Kidney glomerular epithelial cell (primary cell): ENCODE measurements at regions not wholly inside any gene's neighbourhood (a gene's known extent, or its start where the extent isn't known, plus 50 kb on each side); places are given as distances from the start of the nearest gene placed in this dataset.
"Not testable (repeated sequence)": the region's sequence is repeated elsewhere in the genome, so short reads cannot be mapped to it uniquely, and the experiment has no call there.

Experiments used
- DNase-seq: peaks from one replicate; lab custom pipeline; 2025; lab: John Stamatoyannopoulos, UW

DNA sequence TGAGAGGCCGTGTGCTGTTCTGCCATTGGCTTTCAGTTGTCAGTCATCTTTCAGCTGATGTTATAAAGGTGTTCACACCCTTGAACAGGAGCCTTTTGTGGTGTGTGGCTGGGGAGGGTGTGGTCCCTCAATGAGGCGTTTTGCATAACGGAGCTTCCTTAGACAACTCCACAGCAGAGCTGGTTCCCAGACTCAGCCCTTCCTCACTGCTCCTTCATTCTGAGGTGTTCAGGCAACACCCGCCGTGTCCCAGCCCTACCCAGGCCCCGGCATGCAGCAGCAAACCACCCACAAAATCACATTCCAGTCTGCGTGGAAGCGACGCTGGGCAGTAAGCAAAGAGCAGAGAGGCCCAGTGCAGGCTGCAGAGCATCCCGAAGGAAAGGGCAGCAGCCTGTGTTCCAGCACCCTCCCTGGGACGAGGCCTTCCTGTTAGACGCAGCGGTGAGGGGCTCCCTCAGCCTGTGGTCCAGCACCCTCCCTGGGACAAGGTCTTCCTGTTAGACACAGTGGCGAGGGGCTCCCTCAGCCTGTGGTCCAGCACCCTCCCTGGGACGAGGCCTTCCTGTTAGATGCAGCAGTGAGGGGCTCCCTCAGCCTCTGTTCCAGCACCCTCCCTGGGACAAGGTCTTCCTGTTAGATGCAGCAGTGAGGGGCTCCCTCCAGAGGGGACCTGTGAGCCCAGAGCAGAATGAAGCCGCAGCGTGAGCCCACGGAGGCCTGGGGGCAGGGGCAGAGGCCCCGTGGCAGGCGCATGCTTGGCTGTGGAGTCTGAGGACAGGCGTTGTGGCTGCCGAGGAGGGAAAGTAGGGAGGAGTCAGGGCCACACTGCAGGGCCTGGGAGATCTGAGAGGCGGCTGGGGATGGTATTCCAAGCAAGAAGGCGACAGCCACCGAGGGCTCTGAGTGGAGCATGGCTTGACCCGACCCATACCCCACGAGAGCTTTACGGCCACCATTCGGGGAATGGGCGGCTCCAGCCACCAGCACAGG, 201.8 kb upstream of the HDAC4 start:
- no peak for DNase-seq

DNA sequence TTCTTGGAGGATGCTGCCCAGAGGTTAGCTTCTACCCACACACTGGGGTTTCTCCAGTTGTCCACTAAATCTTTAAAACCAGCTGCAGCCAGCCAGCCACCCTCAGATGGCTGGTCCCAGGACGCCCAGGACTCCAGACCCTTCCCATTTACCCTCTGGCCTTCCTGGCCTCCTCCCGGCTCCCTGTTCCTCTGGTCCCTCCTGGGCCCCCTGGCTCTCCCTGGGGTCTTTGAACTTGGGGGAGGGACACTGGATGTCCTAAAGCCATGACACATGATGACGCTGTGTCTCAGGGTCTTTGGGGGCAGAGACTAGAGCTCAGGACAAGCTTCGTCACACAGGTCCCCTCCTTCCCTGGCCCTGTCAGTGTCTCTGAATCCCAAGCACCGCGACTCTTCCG, 201.1 kb upstream of the HDAC4 start:
- no peak for DNase-seq

DNA sequence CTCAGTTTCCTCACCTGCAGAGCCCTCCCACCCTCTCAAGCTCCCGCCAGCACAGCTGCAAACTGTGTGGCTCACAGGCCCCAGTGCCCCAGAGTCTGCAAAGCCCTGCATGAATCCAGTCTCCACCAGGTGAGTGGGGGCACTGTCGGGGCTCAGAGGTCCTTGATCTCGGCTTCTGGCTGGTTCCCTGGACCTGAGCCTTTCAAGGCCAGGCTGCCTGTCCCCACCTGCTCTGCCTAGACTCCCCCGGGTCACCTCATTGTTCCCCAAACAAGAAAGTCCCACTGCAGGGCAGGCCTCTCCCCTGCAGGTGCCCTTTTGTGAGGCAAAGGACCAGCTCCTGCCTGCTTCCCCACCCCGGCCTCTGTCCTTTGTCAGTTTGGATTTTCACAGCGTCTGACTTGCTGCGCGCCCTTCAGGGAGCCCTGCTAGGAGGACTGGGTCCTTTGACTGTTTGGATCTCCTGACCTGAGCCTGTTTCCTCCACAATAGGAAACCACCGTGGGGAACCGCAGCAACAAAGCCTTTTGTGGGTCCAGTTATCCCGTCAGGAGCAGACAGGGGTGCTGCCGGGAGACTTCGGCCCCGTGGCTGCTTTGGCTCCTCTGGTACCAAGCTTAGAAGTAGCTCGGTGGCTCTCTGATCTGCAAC, 200.5 kb upstream of the HDAC4 start:
- no peak for DNase-seq

DNA sequence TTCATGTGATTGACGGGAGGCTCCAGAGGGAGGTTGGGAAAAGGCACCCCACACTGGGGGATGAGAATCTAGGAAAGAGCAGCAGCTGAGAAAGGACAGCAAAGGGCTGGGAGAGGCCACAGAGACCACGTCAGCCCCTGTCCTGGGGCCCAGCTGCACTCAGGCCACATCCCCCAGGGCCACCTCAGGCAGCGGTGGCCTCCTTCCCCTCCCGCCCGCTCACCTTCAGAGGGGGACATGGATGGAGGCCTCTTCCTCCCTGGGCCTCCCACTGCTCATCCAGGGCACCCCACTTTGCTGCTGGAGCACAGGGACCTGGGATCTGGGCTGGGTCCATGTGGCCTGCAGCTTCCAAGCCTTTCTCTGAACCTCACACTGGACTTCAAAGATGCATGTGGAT, 199.8 kb upstream of the HDAC4 start:
- DNase-seq, result no peak

DNA sequence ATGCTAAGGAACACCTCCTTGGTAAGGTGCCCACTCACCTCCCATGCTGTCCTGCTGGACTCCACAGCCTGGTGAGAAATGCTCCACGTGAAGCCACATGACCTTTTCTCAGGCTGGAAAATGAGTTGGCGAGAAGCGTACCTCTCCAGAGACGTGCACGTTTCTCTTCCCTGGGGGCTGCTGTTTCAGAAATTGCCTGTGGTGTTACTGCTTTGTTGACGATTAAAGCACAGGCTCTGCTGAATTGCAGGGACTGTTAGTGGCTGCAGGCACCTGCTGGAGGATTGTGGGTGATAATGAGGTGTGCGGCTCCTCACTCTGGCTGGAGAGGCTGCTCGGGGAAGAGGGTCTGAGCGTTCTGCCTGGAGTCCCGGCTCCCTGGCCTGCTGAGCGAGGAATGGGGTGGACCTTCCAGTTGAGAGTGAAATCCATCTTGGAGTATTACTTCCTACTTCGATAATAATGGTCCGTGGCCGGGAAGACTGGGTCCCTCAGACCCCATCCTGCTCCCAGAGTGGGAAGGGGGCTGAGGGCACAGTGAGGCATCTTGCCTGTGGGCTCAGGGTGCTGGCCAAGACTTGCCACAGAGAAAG, 199.3 kb upstream of the HDAC4 start:
- no peak for DNase-seq

DNA sequence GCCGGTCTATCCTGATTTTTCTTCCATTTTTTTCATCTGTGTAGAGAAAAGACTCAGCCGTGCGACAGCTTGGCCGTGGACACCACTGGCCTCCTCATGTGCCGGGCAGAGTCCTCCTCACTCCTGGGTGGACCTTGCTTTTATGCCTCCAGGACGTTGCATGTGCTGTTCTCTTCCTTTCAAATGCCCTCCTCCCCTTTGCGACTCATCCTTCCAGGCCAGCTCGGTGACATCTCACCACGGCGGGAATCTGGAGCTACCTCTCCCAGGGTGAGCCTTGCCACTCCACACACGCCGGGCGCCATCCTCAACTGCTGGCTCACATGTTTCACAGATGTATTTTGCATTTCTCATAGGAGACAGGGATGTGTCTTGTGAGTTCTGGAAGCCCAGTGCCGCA, 198.5 kb upstream of the HDAC4 start:
- DNase-seq, result no peak

DNA sequence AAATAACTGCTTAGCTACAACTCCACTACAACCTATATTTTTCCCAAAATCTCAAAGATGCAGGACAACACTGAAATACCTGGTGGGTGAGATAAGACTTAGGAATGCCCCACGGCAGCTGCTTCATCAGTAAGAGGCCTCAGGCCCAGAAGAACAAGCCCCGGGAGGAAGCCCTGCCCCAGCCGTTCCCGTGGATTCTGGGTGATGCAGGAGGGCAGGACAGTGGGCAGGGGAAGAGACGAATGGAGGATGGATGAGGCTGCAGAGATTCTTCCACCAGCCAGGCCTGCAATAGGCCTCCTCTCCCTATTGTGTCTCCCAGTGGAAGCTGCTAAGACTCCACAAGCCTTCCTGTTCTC, 197.9 kb upstream of the HDAC4 start:
- no peak for DNase-seq

DNA sequence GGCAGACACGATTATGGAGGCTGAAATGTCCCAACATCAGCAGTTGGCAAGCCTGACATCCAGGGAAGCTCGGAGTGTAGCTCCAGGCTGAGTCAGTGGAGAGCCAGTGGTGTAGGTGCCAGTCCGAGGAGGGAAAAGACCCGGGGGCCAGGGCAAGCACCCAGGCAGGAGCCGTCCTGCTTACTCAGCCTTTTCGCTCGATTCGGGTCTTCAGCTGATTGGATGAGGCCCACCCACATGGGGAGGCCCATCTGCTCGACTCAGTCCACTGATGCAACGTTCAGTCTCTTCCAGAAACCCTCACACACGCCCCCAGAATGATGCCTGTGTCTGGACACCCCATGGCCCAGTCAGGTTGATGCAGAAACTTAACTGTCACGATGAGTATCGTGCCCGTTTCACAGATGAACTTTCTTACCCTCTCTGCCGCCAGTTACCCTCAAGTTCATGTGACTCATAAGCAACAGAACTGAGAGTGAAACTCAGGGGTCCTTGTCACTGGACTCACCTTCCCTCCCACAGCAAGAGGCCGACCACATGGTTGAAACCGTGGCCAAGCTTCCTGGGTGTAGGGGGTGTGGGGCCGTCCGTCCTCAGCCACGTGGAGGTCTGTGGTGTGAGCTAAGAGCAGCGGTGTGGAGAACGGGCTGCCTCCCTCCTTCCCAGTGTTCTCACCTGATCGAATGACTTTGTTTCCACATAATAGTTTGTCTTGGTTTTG, 197.4 kb upstream of the HDAC4 start:
- DNase-seq, result no peak

DNA sequence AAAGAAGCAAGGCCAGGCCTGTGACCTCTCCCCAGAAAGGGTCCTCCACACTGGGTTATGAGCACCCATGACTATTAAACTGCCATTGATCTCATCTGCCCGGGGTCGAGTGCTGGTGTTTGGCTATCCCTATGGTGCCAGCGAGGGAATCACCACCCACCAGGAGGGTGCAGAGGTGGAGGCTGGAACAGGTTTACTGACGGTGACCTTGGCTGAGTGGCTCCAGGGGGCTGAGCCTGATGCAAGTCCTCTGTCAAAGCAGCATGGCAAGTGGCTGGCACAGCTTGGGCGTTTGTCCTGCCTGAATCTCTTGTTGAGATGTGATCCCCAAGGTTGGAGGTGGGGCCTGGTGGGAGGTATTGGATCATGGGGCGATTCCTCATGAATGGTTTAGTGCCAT, 196.4 kb upstream of the HDAC4 start:
- DNase-seq, result no peak

DNA sequence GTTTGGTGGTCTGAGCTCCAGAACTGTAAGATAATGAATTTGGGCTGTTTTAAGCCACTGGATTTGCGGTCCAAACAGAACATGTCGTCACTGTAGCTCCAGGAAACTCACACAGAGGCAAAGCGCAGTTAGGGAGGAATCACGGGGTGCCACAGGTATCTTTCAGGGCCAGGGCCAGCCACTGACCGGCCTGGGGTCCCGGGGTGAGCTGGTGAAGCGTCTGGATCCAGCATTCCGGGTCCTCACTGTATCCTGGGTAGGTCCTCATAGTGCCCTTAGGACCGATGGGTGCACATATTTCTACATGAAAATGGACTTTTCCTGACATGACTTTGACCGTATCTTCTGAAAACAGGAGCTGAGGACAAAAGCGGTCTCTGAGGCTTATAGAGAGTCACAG, 196.0 kb upstream of the HDAC4 start:
- no peak for DNase-seq

DNA sequence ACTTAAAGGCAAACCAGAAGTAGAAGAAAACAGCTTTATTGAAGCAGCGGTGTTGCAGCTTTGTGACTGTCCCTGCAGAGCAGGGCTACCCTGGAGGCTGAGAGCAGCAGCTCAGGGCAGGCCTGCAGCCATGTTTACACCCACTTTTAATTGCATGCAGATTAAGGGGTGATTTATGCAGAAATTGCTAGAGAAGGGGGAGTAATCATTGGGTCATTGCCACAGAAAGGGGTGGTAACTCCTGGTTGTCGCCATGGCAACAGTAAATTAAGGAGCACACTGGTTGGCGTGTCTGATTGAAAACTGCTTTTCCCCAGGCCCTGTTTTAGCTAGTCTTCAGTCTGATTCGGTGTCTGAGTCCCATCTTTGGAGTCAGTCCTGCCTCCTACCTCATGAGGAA, 195.4 kb upstream of the HDAC4 start:
- DNase-seq, result no peak

DNA sequence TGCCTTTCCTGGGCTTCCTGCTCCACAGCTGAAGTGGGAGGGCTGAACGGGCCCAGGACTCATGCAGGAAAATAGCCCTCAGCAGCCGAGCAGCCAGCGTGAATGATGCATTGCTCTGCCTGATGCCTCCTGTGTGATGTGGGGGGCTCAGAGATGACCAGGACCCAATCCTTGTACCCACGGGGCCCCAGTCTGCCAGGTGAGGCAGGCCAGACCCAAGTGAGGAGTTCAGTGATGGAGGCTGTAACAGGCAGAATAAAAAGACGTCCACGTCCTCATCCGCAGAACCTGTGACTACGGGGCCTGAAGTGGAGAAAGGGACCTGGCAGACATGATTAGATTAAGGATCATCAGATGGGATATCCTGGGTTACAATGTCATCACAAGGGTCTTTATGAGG, 194.9 kb upstream of the HDAC4 start:
- no peak for DNase-seq

DNA sequence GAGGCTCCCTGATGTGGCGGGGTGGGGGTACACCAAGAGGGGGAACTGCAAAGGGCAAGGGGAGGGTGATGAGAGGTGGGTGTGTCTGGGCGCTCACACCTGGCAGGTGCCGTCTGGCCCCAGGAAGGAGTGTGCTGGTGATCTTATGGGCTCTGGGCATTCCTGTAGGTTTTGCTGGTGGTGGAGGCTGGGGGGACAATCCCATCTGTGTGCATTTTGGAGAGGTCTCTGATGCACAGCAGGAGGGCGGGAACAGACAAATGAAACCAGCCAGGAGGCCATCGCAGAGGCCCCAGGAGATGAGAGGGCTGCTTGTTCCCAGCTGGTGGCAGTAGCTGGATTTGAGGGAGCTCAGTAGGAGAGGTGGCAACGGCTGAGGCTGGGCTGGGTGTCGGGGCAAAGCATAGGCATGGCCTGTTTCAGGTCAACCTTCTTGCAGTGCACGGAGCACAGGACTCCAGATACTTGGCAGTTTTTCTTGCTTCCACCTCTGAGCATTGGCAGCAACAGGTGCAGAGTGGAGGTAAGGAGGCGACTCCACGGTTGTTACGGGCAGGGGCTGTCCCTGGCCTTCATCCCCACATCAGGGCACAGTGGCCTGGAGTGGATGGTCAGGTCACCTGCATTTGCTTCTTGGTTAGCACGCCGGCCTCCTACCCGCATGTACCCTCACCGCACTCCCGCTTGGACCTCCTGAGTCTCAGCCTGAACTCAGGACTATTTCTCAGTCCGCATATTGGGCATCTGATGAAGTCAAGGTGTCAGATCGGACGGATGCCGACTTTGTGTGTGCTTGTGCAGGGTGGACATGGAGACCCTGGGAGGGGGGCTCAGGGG, 194.2 kb upstream of the HDAC4 start:
- DNase-seq, result no peak

DNA sequence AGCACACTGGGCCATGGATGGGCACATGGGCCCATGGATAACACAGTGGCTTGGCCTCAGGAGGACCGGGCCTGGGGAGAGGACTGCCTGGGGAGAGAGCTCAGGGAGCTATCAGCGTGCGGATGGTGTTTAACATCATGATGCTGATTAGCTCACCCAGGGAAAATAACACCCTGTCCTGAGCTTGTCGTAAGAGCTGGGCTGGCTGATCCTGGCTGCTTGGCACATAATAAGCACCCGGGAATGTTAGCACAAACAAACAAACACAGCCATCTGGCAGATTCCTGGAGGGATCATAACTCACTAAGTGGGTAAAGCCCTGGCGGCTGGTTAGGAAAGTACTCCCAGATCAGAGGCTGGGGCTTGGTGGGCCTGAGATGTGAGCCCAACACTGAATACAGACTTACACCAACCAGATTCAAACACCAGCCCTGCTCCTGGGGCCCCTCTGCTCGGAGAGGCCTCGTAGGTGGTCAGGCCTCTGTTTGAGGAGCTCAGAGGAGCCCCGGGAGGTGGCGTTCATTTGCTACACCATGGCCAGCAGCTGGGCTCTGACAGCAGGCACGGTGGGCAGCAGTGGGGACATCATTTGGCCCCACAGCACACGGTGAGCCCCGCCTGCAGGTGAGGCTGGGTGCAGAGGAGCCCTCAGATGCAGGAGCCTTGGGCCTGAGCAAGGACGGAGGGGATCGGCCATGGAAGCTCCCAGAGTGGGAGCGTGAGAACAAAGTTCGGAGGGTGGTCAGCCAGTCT, 193.4 kb upstream of the HDAC4 start:
- no peak for DNase-seq

DNA sequence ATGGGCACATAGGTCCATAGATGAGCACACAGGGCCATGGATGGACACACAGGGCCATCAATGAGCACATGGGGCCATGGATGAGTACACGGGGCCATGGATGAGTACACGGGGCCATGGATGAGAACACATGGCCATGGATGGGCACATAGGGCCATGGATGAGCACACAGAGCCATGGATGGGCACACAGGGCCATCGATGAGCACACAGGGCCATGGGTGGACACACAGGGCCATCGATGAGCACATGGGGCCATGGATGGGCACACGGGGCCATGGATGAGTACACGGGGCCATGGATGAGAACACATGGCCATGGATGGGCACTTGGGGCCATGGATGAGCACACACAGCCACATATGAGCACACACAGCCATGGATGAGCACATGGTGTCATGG, 192.6 kb upstream of the HDAC4 start:
- DNase-seq, result no peak

DNA sequence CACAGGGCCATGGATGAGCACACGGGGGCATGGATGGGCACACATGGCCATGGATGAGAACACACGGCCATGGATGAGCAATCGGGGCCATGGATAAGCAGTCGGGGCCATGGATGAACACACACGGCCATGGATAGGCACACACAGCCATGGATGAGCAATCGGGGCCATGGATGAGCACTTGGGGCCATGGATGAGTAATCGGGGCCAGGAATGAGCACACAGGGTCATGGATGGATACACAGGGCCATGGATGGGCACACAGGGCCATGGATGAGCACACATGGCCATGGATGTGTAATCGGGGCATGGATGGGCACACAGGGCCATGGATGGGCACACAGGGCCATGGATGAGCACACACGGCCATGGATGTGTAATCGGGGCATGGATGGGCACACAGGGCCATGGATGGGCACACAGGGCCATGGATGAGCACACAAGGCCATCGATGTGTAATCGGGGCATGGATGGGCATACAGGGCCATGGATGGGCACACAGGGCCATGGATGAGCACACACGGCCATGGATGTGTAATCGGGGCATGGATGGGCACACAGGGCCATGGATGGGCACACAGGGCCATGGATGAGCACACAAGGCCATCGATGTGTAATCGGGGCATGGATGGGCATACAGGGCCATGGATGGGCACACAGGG, 191.9 kb upstream of the HDAC4 start:
- DNase-seq, result not testable (repeated sequence)

DNA sequence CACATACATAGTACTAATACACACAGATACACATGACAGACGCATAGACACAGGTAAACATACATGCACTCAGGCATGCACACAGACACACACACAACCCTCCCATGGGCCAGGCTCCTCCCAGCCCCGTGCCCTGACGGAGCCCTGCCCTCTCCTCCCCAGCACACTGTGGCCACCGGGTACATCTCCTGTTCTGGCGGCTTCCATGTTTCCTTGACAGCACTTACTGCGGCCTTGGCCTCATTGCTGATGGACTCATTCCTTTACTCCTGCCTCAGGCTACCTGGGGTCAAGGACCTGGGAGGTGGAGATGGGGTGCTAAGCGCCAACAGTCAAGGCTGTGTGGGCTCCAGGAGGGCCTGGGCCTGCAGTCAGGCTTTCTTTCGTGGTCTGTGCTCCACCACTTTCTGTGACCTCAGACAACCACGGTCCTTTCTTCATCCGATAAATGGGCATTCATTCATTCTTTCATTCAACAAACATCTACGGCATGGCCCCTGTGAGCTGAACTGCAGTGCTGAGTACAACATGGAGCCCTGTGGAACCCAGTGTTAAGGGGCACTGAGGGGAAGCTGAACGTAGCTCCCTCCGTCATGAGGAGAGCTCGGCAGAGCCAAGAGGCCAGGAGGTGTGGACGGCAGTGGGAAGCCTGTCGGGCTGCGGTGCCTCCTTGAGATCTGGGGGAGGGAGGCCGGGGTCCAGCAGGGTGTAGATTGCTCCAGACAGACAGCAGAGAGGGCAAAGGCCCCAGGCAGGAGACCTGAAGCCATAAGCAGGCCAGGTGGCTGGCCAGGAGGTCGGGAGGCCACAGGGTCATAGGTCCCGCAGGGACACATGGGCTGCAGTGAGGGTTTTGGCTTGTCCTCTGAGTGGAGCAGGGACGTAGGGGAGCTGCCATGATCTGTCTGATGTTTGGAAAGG, 190.4 kb upstream of the HDAC4 start:
- DNase-seq, result no peak

DNA sequence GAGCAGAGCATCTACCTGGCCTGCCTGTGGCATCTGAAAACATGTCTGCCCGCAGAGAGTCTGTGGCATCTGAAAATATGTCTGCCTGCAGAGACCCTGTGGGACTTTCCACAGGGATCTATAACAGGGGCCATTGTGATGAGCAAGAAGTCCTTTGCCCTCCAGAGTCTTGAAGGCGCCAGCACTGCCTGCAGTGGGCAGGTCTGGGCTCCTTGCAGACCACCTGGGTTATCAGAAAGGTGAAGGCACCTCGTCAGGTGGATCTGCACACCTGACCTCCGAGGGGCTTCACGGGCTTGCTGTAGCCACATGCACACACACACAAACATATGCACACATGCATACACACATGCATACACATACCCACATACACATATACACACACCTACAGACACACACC, 189.5 kb upstream of the HDAC4 start:
- DNase-seq, result no peak

DNA sequence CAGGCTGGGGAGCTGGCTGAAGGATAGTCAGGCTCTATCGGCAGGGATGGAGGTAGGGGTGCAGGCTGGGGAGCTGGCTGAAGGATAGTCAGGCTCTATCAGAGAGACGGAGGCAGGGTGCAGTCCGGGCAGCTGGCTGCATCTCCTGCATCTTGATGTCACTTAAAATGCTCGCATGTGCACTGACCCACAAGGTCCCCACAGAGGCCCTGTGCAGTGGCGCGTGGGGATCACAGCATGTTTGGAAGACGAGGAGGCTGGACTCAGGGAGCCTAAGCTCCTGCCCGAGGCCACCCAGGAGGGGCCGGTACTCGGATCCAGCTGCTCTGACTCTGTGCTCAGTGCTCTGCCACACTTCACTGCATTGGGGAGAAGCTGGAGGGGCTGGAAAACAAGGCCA, 189.0 kb upstream of the HDAC4 start:
- no peak for DNase-seq
